ENCODE measurements at regions not wholly inside any gene's neighbourhood (a gene's known extent, or its start where the extent isn't known, plus 50 kb on each side); places are given as distances from the start of the nearest gene placed in this dataset.

GRCh38 chr13:76719955-76720354 lies 166.2 kb downstream of the KCTD12 start:
- no peak for ATAC-seq (ENCODE audit: poor library complexity)
- Histone ChIP-seq H3K9me3 (ENCODE audit: control insufficient read depth in 1 of 2, insufficient read depth in 1 of 2, low read length in 2 of 2) (no peaks in the 10 kb centered on the region), H3K27me3 (ENCODE audit: control insufficient read depth in 1 of 2, insufficient read depth in 2 of 2, low read length in 2 of 2) (no peaks in the 10 kb centered on the region), H3K4me3 (ENCODE audit: low read length) (no peak overlapping the region), H3K36me3 (ENCODE audit: insufficient read depth, low read length) (no peaks in the 10 kb centered on the region), H3K4me1 (ENCODE audit: insufficient read depth, low read length) (peaks cover 7% of the 10 kb centered on the region), H3K27ac (ENCODE audit: low read depth in 1 of 2, low read length in 2 of 2) (no peak overlapping the region)
- H3K9me3 Mint-ChIP-seq = no peaks in the 10 kb centered on the region
- H3K27ac Mint-ChIP-seq = no peak overlapping the region
- intact Hi-C loops (cut with DNase I, micrococcal nuclease) = no loop called here
- no peaks in the 10 kb centered on the region for H3K4me1 Mint-ChIP-seq (ENCODE audit: low read depth)
- H3K4me3 Mint-ChIP-seq = no peak overlapping the region
- H3K36me3 Mint-ChIP-seq (ENCODE audit: low read depth) = no peaks in the 10 kb centered on the region
- DNase-seq = no peak
- POLR2A ChIA-PET = no interaction called here
- H3K27me3 Mint-ChIP-seq = no peaks in the 10 kb centered on the region
- CTCF ChIA-PET = no interaction called here
- TF ChIP-seq CTCF (IDR thresholded peaks at IDR 0.05) = no peak

GRCh38 chr13:76717092-76717491 lies 169.1 kb downstream of the KCTD12 start:
- Mint-ChIP-seq H3K4me1 (ENCODE audit: low read depth) (no peaks in the 10 kb centered on the region), H3K36me3 (ENCODE audit: low read depth) (no peaks in the 10 kb centered on the region), H3K9me3 (no peaks in the 10 kb centered on the region), H3K27ac (no peak overlapping the region), H3K27me3 (no peaks in the 10 kb centered on the region), H3K4me3 (no peak overlapping the region)
- intact Hi-C loops (cut with DNase I, micrococcal nuclease) = no loop called here
- no peak for ATAC-seq (ENCODE audit: poor library complexity)
- no peak overlapping the region for H3K4me3 ChIP-seq (ENCODE audit: low read length)
- DNase-seq = no peak
- POLR2A ChIA-PET = no interaction called here
- H3K36me3 ChIP-seq (ENCODE audit: insufficient read depth, low read length) = no peaks in the 10 kb centered on the region
- no peaks in the 10 kb centered on the region for H3K4me1 ChIP-seq (ENCODE audit: insufficient read depth, low read length)
- no peaks in the 10 kb centered on the region for H3K9me3 ChIP-seq (ENCODE audit: control insufficient read depth in 1 of 2, insufficient read depth in 1 of 2, low read length in 2 of 2)
- H3K27ac ChIP-seq (ENCODE audit: low read depth in 1 of 2, low read length in 2 of 2) = no peak overlapping the region
- H3K27me3 ChIP-seq (ENCODE audit: control insufficient read depth in 1 of 2, insufficient read depth in 2 of 2, low read length in 2 of 2) = no peaks in the 10 kb centered on the region
- CTCF ChIA-PET = interaction anchor here (0.5 kb wide), 1 partner anchor 539 kb away, joined by 3 read pairs; no protein-coding TSS in a partner anchor
- TF ChIP-seq CTCF (IDR thresholded peaks at IDR 0.05) = no peak

- no peaks in the 10 kb centered on the region for H3K27me3 ChIP-seq (ENCODE audit: control insufficient read depth in 1 of 2, insufficient read depth in 2 of 2, low read length in 2 of 2)
- H3K4me1 Mint-ChIP-seq (ENCODE audit: low read depth) = no peaks in the 10 kb centered on the region
- no peaks in the 10 kb centered on the region for H3K9me3 ChIP-seq (ENCODE audit: control insufficient read depth in 1 of 2, insufficient read depth in 1 of 2, low read length in 2 of 2)
- no peak overlapping the region for H3K4me3 ChIP-seq (ENCODE audit: low read length)
- ATAC-seq (ENCODE audit: poor library complexity) = no peak
- POLR2A ChIA-PET = no interaction called here
- no peaks in the 10 kb centered on the region for H3K36me3 Mint-ChIP-seq (ENCODE audit: low read depth)
- no peaks in the 10 kb centered on the region for H3K9me3 Mint-ChIP-seq
- TF ChIP-seq CTCF (IDR thresholded peaks at IDR 0.05) = no peak
- CTCF ChIA-PET = no interaction called here
- H3K4me1 ChIP-seq (ENCODE audit: insufficient read depth, low read length) = no peaks in the 10 kb centered on the region
- H3K27ac ChIP-seq (ENCODE audit: low read depth in 1 of 2, low read length in 2 of 2) = no peak overlapping the region
- H3K27ac Mint-ChIP-seq = no peak overlapping the region
- H3K36me3 ChIP-seq (ENCODE audit: insufficient read depth, low read length) = no peaks in the 10 kb centered on the region
- H3K4me3 Mint-ChIP-seq = no peak overlapping the region
- DNase-seq = no peak
- H3K27me3 Mint-ChIP-seq = no peaks in the 10 kb centered on the region
- intact Hi-C loops (cut with DNase I, micrococcal nuclease) = no loop called here
Measured at GRCh38 chr13:76715621-76716020, 170.6 kb downstream of the KCTD12 start.
